GM10266 (cell line): ENCODE measurements at regions not wholly inside any gene's neighbourhood (a gene's known extent, or its start where the extent isn't known, plus 50 kb on each side); places are given as distances from the start of the nearest gene placed in this dataset.

Experiments used
- DNase-seq: peaks from one replicate; pipeline ENCODE4 v3.0.0; 2012; ENCODE audit errors: extremely low spot score
- CTCF ChIP-seq: IDR thresholded peaks from 2 replicates; pipeline ENCODE4 v1.5.1; 2012; ENCODE audit warnings: mild to moderate bottlenecking, low read depth; ENCODE audit not compliant: control insufficient read depth, insufficient read depth; ENCODE audit errors: missing control alignments

GRCh38 chr19:30788105-30788765, 416.1 kb downstream of the ZNF536 start:
- TF ChIP-seq CTCF, result no peak
- no peak for DNase-seq

GRCh38 chr19:30785458-30786137, 413.4 kb downstream of the ZNF536 start:
- no peak for TF ChIP-seq CTCF
- DNase-seq, result no peak

GRCh38 chr19:30784850-30785457, 412.8 kb downstream of the ZNF536 start:
- DNase-seq, result no peak
- peak; percentile 49 for TF ChIP-seq CTCF

GRCh38 chr19:30783936-30784335, 411.8 kb downstream of the ZNF536 start:
- DNase-seq, result no peak
- no peak for TF ChIP-seq CTCF

- DNase-seq, result no peak
- TF ChIP-seq CTCF, result no peak
Observed at GRCh38 chr19:30783212-30783611, 411.0 kb downstream of the ZNF536 start.

GRCh38 chr19:30781519-30781918, 409.3 kb downstream of the ZNF536 start:
- no peak for TF ChIP-seq CTCF
- DNase-seq, result no peak

- DNase-seq, result no peak
- TF ChIP-seq CTCF, result no peak
Observed at GRCh38 chr19:30781047-30781446, 408.9 kb downstream of the ZNF536 start.
